AG10803 (cell line): ENCODE measurements at regions not wholly inside any gene's neighbourhood (a gene's known extent, or its start where the extent isn't known, plus 50 kb on each side); places are given as distances from the start of the nearest gene placed in this dataset.

Source experiments
- DNase-seq: peaks from one replicate; pipeline ENCODE4 v3.0.0; 2010; ENCODE audit warnings: low read depth
- H3K4me3 ChIP-seq: 2 replicates; pipeline ENCODE4 v1.5.1; 2011; ENCODE audit warnings: mild to moderate bottlenecking, low read length, control low read depth
- TF ChIP-seq, protein P1 (sequence below): conservative IDR thresholded peaks from 2 replicates; pipeline ENCODE4 v1.5.1; 2011; ENCODE audit warnings: mild to moderate bottlenecking, low read length, control low read depth, inconsistent platforms

- DNase-seq, result no peak
- TF ChIP-seq, protein P1, sequence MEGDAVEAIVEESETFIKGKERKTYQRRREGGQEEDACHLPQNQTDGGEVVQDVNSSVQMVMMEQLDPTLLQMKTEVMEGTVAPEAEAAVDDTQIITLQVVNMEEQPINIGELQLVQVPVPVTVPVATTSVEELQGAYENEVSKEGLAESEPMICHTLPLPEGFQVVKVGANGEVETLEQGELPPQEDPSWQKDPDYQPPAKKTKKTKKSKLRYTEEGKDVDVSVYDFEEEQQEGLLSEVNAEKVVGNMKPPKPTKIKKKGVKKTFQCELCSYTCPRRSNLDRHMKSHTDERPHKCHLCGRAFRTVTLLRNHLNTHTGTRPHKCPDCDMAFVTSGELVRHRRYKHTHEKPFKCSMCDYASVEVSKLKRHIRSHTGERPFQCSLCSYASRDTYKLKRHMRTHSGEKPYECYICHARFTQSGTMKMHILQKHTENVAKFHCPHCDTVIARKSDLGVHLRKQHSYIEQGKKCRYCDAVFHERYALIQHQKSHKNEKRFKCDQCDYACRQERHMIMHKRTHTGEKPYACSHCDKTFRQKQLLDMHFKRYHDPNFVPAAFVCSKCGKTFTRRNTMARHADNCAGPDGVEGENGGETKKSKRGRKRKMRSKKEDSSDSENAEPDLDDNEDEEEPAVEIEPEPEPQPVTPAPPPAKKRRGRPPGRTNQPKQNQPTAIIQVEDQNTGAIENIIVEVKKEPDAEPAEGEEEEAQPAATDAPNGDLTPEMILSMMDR, result no peak
- H3K4me3 ChIP-seq, result no peak overlapping the region
These were observed 176.4 kb downstream of the KIF4B start for GRCh38 chr5:155189981-155190380.

- DNase-seq, result no peak
- TF ChIP-seq, protein P1, result no peak
- H3K4me3 ChIP-seq, result no peak overlapping the region
These were observed 179.5 kb downstream of the KIF4B start for GRCh38 chr5:155193029-155193428.

DNA sequence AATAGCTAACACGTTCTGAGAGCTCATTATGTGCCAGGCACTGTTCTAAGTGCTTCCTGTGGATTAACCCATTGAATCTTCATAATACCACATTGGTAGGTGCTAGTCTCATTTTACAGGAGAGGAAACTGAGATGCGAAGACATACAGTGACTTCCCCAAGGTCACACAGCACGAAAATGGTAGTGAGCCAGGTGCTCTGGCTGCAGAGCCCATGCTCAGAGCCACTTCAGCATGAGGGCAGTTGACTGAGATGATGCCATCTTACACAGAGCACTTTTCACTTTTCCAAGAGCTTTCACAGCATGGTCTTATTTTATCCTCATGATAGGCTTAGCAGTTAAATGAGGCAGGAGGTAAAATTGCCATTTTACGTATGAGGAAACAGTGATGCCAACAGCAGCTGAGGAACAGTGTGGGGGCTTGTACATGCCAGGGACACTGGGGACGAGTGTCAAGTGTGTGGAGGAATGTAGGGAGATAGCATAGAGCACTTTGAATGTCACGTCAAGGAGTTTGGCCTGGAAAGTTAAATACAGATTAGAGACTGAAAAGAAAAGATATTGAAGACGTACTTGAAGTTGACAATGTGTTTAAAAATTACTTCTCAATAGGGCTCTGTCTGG is 180.0 kb downstream of the KIF4B start:
- TF ChIP-seq, protein P1, result no peak
- DNase-seq, result no peak

GRCh38 chr5:155200608-155201007 is 187.1 kb downstream of the KIF4B start:
- TF ChIP-seq, protein P1, result no peak
- no peak for DNase-seq
- H3K4me3 ChIP-seq, result no peak overlapping the region

More for the DNA sequence above, 180.0 kb downstream of the KIF4B start:
- H3K4me3 ChIP-seq, result no peak overlapping the region

- DNase-seq, result no peak
- TF ChIP-seq, protein P1, result no peak
- H3K4me3 ChIP-seq, result no peak overlapping the region
These were observed 198.2 kb downstream of the KIF4B start for GRCh38 chr5:155211764-155212163.

GRCh38 chr5:155222393-155222792 is 208.8 kb downstream of the KIF4B start:
- TF ChIP-seq, protein P1, result no peak
- no peak for DNase-seq
- H3K4me3 ChIP-seq, result no peak overlapping the region

DNA sequence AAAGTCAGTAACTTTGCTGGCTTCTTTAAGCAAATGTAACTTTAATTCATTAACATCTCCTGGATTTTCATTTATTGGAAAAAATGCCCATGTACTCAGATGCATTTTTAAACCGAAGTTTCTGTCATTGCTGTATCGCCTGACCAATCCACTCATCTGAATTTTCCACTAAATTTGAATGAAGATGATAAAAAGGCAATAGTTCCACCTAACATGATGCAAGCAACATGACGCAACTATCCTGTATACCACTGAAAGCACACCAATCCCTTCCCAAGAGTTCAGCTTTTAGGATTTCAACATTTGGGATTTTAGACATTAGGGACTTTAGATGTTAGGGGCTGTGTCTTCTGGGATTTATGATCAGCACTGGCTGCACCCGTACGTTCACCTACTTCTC is 215.6 kb downstream of the KIF4B start:
- TF ChIP-seq, protein P1, result no peak
- no peak for DNase-seq
- no peak overlapping the region for H3K4me3 ChIP-seq
